Choroid plexus epithelial cell (primary cell): ENCODE measurements at regions not wholly inside any gene's neighbourhood (a gene's known extent, or its start where the extent isn't known, plus 50 kb on each side); places are given as distances from the start of the nearest gene placed in this dataset.

Source experiments
- DNase-seq: peaks from one replicate; pipeline ENCODE4 v3.0.0-alpha.2; 2010; ENCODE audit warnings: low read depth
- H3K4me3 ChIP-seq: 2 replicates; pipeline ENCODE4 v1.5.1; 2011; ENCODE audit warnings: low read depth, mild to moderate bottlenecking, control low read depth, low read length, moderate library complexity
- TF ChIP-seq, protein P1 (sequence below): conservative IDR thresholded peaks from 2 replicates; pipeline ENCODE4 v1.5.1; 2011; ENCODE audit warnings: low read depth, mild to moderate bottlenecking, control low read depth, inconsistent platforms, low read length, moderate library complexity

DNA sequence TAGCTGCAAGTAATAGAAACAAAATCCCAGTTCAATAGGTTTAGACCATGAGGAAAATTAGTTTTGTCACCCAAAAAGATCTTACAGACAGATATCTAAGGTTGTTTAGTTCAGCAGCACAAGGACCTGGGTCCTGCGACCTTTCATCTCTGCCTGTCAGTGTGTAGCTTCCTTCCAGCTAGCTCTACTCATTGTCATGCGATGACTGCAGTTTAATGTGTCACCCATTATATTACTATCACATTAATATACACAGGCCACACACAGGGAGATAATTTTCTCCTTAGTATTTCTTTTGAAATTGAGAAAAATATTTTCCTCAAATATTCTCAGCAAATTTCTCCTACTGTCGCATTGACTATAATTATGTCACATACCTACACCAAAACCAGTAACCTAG is 232.1 kb upstream of the ARSJ start:
- H3K4me3 ChIP-seq, result no peak overlapping the region
- TF ChIP-seq, protein P1, sequence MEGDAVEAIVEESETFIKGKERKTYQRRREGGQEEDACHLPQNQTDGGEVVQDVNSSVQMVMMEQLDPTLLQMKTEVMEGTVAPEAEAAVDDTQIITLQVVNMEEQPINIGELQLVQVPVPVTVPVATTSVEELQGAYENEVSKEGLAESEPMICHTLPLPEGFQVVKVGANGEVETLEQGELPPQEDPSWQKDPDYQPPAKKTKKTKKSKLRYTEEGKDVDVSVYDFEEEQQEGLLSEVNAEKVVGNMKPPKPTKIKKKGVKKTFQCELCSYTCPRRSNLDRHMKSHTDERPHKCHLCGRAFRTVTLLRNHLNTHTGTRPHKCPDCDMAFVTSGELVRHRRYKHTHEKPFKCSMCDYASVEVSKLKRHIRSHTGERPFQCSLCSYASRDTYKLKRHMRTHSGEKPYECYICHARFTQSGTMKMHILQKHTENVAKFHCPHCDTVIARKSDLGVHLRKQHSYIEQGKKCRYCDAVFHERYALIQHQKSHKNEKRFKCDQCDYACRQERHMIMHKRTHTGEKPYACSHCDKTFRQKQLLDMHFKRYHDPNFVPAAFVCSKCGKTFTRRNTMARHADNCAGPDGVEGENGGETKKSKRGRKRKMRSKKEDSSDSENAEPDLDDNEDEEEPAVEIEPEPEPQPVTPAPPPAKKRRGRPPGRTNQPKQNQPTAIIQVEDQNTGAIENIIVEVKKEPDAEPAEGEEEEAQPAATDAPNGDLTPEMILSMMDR, result no peak
- DNase-seq, result no peak

DNA sequence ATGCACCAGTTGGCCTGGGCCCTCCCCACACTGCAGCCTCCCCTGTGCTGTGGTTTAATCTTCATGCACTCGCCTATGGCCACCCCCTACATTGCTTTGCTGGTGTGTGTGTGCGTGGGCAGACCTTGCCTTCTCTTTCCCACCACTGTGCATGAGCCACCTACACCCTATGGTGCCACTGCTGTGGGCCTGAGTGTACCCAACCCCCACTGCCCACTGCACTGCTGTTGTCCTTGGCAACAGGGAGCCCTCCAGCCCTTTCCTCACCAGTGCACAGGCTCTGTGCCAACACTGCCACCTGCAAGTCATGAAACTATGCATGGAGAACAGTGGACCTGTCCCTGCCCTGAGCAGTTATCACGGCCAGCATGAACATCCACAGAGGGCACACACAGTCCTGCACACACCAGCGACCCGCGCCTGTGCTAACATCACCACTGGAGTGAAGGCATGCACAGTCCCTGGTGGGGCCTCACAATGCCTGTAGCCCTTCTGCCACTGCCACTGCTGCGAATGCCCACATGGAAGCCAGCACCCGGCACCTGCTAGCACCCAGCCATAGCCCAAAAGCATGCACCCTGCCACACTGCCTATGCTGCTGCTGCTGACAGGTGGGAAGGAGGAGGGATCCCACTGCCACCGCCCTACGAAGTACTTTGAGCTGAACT is 237.8 kb upstream of the ARSJ start:
- TF ChIP-seq, protein P1, result no peak
- no peak for DNase-seq
- no peak overlapping the region for H3K4me3 ChIP-seq

GRCh38 chr4:114223580-114223979 is 244.1 kb upstream of the ARSJ start:
- no peak for DNase-seq
- TF ChIP-seq, protein P1, result no peak
- H3K4me3 ChIP-seq, result no peak overlapping the region

- TF ChIP-seq, protein P1, result no peak
- DNase-seq, result no peak
- no peak overlapping the region for H3K4me3 ChIP-seq
Measured at GRCh38 chr4:114225436-114225835, 246.0 kb upstream of the ARSJ start.

GRCh38 chr4:114226179-114226578 is 246.7 kb upstream of the ARSJ start:
- TF ChIP-seq, protein P1, result no peak
- no peak for DNase-seq
- no peak overlapping the region for H3K4me3 ChIP-seq

GRCh38 chr4:114226968-114227760 is 247.7 kb upstream of the ARSJ start:
- H3K4me3 ChIP-seq, result no peak overlapping the region
- no peak for DNase-seq
- TF ChIP-seq, protein P1, result no peak
